D341Med (cell line): ENCODE measurements at regions not wholly inside any gene's neighbourhood (a gene's known extent, or its start where the extent isn't known, plus 50 kb on each side); places are given as distances from the start of the nearest gene placed in this dataset.
A peak's percentile ranks its signal among the peaks of the same experiment; 100 is the strongest.

Experiments used
- DNase-seq: peaks from one replicate; pipeline ENCODE4 v3.0.0; 2012; ENCODE audit warnings: low spot score

DNA sequence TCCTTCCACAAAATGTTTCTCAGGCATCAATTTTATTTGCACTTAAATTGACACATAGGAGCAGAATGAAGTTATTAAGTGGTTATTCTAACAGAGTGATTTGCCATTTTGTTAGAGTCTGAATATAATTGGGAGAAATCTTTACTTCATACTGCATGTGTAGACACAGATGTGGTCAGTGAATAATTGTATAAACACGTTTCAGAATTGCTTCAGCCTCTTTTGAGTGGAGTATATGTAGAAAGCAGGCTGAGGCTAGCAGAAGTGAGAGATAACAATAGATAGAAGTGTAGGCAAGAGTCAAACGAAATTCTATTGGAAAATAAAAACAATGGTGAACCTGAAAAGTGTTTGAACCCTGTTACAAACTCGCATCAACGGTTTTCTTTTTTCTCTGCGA is 270.7 kb downstream of the TMEM167A start:
- no peak for DNase-seq

DNA sequence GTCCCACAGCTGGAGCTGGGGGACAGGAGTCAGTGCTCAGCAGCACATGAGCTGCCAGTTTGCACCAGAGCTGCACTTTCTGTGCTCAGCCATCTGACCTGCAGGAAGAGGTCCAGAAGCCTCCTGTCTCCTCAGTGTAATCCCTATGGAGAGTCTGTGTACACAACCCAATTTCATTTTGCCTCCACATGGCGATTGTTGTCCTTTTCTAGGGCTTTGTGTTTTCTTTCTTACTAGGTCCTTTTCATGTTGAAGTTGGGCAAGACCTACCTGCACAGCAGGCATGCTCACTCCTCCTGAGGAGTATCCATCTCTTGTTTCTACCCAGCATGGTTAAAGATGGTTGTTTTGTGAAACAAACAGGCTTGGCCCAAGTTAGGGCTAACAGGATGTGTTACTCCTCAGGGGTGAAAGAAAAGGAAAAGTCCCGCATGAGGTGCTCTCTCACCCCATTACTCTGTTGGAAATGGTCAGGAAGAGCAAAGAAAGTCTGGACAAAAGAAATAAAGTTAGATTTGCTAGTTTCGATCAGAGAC is 273.0 kb downstream of the TMEM167A start:
- DNase-seq: no peak

DNA sequence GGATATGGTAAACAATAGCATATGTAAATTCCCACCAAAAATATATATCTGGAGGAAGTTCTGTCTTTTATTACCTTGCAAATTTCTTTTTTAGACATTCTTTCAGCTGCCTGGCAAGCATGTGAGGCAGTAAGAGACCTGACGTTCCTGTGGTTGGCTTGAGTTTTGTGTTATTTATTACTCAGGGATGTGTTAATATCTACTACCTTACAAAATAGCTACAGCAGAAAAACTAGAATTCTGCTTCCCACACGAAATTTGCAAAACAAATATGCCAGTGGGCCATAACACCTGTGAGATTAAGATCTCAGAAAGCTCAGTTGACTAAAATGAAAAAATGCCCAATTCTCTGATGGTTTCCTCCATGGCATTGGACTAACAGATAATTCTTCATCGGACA is 274.2 kb downstream of the TMEM167A start:
- DNase-seq: no peak

DNA sequence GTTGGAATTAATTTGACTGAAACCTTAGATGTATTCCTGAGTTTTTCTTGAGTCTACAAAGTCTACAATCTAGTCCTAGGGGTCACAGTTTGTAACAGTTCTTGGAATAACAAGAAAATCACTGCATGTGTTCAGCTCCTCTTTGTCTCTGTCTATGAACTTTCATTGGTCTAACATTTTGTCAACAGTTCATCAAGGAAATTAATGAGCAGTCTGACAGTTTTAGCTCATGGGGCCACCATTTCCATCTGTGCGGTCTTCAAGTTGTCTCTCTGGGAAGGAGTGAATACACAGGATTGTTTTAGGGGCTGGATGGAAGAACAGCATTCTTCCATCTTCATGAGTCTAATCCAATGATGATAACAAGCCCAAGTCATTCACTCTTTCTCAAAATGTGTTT is 276.4 kb downstream of the TMEM167A start:
- no peak for DNase-seq

DNA sequence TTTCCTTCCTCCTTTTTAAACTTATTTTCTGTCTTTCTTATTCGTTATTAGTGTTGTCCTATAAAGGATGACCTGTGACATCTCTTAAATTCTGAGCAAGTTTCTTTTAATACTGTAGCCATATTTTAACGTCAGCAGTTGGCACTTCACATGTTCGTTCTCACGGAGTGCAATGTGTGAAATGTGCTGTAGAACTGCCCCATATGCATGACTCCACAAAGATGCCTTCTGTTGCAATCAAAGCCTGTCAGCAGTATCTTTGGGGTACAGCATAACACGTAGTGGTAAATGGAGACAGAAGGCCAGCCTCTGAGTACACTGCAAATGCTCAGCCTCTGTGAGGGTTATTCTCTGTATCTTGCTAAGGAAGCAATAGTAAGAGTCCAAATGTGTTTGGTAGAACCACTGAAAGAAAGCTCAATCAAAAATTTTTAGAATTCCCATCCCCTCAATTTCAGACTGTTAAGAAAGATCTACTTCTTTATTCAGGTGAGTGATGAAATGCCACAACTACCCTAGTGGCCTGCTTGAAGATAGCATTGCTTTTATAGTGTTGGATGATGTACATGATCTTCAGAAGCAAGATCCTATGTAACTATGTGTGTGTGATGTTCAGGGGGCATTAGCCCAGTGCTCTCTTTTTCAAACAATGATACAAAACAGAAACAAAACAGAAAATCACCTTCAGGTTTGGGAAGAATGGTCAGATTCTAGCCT is 277.7 kb downstream of the TMEM167A start:
- no peak for DNase-seq

DNA sequence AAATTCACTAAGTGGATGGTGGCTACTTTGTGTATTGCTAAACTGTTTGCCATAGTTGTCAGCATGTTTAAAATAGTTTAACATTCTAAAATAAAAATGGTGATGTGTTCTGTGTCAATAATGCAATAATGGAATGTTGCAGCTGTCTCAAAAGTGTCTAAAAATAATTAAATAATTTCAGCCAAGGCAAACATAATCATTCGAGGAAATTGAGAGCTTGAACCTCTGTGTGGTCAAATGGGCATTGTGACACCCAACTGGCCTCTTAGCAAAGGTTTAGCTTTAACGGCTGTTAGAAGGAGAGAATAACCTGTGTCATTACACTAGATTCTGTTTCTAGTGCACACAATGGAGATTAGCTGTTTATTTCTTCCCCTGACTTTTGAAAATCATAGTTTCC is 278.5 kb downstream of the TMEM167A start:
- DNase-seq: no peak

DNA sequence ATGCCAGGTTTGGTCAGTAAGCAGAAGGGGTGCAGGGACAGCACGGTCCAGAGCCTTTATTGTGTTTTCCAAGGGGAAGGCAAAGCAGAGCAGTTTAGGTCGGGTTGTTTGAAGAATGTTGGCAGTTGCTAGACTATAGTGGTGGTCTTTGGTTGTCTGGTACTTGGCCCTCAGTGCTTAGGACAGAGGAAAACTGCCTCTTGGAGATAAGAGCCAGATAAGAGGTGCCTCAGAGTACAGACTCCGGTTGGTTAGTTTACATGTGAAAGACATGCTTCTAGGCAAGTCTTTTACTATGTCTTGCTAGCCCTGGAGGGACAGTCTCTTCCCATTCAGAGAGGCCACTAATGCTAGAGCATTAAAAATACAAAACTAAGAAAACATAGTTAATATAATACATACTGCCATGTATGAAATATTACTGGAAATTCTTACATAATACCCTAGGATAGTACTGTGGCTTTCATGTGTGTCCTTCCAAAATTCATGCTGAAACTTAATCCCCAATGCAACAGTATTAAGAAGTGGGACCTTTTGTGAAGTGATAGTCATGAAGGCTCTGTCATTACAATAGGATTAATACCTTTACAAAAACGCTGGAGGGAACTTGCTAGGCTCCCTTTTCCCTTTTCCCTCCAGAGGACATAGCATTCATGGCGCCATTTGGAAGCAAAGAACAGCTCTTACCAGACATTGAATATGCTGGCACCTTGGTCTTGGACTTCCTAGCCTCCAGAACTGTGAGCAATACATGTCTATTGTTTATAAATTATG is 280.4 kb downstream of the TMEM167A start:
- no peak for DNase-seq

DNA sequence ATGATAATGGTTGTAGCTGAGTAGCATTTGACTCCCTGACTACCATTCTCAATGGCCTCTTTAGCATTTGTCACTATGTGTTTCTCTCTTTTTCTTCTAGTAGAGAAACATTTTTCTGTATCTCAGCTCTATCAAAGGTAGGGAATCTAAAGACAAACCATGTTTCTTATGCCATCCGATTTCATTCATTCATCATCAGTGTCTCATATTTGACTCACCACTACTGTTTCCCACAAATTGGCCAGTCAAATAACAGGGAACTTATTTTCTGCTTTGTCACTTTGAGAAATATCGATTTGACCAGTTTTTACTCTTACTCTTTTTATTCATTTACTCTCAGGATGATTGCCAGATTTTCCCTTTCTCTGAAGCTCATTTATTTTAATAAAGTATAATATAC is 282.3 kb downstream of the TMEM167A start:
- DNase-seq: no peak

DNA sequence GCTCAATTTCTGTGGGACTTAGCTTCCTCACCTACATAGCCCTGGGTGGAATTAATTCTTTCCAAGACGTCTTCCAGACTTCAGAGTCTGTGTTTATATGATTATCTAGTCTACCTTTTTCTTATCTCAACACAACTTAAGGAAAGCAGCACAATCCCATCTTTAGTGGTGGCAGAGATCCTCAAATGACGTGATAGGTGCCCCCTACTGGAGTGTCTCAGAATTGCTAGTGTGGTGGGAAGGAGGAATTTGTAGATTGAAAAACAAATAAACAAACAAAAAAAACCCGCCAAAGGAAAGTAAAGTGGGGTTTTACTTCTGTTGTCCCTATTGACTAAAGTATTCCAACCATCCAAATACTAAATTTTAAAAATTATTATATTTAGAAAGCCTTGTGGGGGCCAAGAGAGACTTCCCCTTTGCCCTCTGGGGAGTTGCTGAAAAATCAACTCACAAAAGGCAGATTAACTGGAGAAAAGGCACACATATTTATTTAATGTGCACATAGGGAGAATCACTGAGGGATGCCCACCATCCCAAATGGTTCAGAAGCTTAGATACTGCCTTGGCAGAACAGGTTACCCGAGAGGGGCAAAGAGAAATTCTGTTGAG is 283.3 kb downstream of the TMEM167A start:
- DNase-seq: peak; percentile 25

DNA sequence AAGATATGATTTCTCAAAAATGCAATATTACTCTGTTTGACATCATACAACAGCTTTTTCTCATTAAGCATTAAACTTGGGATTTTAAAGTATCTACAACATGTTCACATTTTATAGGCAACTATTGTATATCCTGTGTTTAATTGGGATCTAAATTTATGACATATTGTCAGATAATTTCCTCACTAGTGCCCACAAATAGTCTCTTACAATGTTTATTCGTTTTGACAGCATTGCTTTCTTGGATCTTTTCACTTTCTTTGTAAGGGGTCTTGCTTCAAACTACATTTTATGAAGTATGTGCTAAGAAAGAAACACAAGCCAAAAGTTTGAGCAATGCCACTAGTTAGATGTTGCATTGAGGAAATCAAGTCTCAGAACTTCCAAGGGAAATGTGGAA is 285.1 kb downstream of the TMEM167A start:
- DNase-seq: no peak

DNA sequence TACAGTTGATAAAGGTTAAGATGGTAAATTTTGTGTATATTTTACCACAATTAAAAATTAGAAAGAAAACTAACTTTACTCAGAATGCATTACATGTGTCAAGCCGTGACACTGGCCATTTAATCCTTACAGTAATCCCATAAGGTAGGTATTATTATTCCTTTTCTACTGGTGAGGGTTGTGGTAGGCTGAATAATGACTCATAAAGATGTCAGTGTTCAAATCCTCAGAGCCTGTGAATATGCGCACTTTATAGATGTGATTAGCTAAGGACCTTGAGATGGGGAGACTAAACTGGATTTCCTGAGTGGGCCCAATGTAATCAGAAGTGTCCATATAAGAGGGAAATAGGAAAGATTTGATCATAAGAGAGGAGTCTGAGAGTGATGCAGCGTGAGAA is 288.1 kb downstream of the TMEM167A start:
- no peak for DNase-seq

DNA sequence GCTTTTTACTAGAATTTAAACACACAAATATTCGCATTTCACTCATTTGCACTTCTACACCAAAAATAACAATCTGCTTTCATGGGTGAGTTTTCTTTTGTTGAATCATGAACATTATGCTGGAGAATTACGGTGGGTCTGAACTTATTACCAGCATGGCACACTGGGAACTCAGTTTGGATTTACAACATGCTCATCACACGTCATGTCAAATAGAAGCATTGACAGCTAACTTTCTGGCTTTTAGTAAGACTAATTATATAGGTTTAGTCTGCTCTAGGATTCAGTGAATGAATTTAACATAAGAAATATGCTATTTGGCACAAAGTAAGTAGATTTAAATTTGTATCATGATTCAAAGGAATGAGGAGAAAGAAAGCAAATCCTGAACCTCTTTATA is 290.4 kb downstream of the TMEM167A start:
- DNase-seq: no peak

DNA sequence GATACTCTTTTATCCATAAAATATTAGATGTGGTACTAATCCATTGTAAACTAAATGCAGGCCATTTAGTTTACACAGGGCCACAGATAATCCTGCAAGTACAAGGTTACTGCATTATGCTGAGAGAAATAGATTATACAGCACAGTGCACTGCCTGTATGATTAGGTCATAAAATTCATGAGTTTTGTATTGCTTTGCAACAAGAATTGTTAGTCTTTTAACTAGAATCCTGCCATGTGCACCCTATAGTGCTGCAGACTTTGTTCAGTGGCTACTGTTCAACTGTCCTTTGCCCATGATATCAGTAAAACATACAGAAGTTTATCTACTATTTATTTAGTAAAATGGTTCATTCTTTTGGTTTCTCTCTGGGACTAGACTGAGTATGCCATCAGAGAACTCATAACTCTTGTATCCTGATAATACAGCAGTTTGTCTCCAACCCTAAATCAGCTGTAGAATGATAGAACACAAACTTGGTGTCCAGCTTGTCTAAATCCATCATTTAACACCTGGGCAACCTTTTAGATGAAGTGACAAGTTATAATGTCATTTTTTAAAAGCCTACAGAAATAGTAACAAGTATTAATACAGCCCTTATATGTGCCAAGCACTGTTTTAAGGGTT is 291.2 kb downstream of the TMEM167A start:
- DNase-seq: no peak

DNA sequence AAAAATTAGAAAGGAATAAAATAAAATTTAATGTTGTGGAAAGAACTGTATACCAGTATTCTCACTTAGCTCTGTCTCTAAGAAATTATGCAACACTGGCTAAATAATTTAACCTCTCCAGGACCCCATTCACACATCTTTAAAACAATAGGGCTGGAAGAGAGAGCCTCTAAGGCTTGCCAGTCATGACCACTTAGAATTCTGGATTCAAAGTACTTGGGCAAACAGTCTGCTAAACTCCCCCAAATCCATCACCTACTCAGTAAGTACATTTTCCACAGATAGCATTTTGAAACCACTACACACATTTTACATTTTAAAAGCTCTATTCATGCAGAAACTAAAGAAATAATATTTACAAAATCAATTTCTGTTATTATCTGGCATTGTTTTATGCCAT is 291.7 kb downstream of the TMEM167A start:
- DNase-seq: no peak

DNA sequence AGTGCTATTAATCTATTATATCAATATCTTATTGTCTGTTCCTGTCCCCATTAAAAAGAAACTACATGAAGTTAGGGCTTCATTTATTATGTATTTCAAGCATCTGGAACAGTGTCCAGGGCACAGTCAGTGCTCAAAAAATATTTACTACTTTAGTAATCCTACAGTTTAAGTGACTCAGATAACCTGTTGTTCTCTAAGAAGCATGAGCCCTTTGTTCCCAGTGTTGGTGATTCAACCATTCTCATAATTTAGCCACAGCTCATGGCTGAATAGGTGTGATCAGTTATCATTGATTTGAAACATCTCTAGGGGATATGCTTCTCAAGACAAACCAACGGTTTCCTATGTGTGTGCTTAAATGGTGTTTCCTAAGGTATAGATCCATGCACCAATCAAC is 292.7 kb downstream of the TMEM167A start:
- no peak for DNase-seq

DNA sequence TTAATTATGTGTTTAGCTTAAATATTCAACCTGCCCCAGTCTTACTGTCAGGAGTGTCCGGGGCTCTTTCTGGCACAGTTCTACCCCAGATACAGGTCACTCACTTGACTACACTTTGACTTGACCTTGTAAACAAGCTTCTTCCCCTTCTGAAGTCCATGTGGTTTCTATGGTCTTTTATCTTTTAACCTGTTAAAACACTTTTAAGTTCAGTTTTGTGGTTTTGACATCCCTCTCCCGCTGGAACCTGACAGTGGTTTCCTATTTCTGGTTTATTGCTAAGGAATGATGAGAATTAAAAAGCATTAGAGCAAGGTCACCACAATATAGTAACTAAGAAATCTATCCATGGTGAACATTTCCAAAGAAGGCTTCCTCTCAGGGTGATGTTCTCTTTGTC is 300.1 kb downstream of the TMEM167A start:
- DNase-seq: no peak

DNA sequence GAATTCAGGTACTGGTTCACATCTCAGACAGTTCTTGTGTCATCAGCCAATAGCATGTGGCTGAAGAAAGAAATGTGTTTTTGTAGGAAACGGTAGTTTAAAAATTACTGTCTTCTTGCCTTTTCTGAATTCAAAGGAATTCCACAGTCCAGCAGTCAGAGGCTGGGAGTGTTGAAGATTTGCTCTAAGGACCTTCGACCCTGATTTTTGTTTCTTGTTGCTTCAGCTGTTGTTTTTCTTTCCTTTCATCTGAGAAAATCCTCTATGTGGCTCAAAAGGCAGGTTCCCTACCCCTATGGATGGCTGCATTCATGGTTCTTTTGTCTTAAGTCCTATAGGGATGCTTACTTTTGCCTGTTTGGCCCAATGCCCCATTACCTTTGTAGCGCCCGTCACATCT is 304.9 kb downstream of the TMEM167A start:
- no peak for DNase-seq

DNA sequence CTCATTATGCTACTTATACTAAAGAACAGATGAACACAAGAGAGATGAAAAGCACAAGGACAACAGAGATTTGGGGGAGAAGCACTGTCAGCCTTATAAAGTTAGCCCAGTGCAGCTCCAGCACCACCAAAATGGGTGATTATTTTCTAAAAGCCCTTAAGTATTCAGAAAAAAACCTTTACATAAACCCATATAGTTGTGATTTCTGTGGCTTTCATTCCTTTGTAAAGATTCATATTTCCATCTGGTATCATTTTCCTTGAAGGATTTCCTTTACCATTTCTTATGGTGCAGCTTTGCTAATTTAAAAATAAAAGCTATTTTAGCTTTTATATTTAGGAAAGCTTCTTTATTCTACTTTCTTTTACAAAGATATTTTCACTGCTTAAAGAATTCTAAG is 311.0 kb downstream of the TMEM167A start:
- no peak for DNase-seq

DNA sequence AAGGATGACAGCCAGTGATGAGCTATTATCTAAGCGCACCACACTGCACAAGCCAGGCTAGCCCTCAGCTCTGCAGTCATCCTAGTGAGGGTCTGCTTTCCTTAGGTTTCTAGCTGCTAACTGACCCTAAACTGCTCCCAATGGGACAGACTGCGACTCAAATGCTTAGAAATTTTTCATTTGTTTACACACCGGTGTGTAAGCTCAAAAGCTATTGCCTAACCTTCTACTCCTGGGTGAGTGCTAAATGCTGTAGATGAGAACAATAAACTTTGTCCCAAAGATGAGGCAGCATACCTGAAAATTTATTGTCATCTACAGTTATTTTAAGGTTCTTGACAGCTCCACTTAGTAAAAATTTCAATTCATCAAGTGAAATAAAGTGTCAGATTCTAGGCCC is 311.4 kb downstream of the TMEM167A start:
- no peak for DNase-seq

DNA sequence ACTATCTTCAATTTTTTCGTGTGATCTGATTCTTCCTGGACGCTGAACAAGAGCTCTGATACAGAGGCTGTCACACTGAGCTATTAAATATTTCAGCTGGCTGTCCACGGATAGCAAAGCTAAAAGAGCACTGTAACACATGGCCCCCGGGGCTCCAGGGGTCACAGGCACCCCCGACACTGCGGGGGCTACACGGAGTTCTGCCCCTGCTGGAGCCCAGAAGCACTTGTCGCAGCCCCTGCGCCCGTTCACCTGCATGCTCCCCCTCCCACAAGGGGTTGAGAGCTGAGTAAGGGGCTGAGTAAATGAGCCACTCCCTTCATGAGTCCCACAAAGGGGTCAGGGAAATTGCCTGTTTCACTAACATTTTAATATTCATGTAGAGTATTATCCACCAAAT is 316.3 kb downstream of the TMEM167A start:
- DNase-seq: no peak

DNA sequence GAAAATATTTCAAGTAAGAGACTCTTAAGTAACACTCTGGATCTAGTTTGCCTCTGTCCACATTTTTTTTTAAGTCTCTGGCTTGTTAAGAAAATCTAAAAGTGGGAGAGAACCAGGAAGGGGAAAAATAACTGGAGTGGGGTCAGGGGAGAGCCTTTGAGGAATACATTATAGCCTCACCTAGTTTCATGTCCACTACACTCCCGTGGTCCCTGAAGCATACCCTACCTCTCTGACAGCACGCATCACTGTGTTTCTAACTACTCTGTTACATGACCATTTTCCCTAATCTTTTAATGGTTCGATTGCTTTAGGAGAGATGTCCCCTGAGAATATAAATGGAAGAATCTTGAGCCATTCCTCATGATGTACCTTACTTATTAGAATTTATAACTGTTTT is 318.3 kb downstream of the TMEM167A start:
- DNase-seq: no peak

DNA sequence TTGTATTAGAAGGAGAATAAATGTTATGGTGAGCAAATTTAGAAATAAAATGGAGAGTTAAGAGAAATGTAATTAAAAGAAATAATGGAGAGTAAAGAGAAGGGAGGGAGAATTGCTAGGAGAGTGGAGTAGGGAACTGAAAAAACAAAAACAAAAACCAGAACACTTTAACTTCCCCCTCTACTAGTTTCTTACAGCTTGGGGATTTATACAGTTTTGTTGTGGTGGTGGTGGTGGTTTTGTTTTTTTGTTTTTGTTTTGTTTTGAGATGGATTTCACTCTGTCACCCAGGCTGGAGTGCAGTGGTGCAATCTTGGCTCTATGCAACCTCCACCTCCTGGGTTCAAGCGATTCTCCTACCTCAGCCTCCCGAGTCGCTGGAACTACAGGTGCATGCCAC is 322.4 kb downstream of the TMEM167A start:
- DNase-seq: no peak
